Fibroblast of villous mesenchyme (primary cell): ENCODE measurements at regions not wholly inside any gene's neighbourhood (a gene's known extent, or its start where the extent isn't known, plus 50 kb on each side); places are given as distances from the start of the nearest gene placed in this dataset.

Experiments used
- DNase-seq: peaks from one replicate; pipeline ENCODE4 v3.0.0-alpha.2; 2010; ENCODE audit warnings: low read depth
- H3K4me3 ChIP-seq: 2 replicates; pipeline ENCODE4 v1.5.1; 2011; ENCODE audit warnings: low read depth, mild to moderate bottlenecking, low read length
- TF ChIP-seq, protein P1 (sequence below): IDR thresholded peaks from 2 replicates; pipeline ENCODE4 v1.5.1; 2012; ENCODE audit warnings: low read depth, mild to moderate bottlenecking, low read length; ENCODE audit not compliant: insufficient read depth

GRCh38 chr2:187916799-187917198, 362.6 kb upstream of the TFPI start:
- no peak overlapping the region for H3K4me3 ChIP-seq
- DNase-seq = no peak
- TF ChIP-seq, protein P1, sequence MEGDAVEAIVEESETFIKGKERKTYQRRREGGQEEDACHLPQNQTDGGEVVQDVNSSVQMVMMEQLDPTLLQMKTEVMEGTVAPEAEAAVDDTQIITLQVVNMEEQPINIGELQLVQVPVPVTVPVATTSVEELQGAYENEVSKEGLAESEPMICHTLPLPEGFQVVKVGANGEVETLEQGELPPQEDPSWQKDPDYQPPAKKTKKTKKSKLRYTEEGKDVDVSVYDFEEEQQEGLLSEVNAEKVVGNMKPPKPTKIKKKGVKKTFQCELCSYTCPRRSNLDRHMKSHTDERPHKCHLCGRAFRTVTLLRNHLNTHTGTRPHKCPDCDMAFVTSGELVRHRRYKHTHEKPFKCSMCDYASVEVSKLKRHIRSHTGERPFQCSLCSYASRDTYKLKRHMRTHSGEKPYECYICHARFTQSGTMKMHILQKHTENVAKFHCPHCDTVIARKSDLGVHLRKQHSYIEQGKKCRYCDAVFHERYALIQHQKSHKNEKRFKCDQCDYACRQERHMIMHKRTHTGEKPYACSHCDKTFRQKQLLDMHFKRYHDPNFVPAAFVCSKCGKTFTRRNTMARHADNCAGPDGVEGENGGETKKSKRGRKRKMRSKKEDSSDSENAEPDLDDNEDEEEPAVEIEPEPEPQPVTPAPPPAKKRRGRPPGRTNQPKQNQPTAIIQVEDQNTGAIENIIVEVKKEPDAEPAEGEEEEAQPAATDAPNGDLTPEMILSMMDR = no peak

- TF ChIP-seq, protein P1 = no peak
- peak; percentile 41 for DNase-seq
- no peak overlapping the region for H3K4me3 ChIP-seq
These were observed 363.3 kb upstream of the TFPI start for GRCh38 chr2:187917535-187917934.

DNA sequence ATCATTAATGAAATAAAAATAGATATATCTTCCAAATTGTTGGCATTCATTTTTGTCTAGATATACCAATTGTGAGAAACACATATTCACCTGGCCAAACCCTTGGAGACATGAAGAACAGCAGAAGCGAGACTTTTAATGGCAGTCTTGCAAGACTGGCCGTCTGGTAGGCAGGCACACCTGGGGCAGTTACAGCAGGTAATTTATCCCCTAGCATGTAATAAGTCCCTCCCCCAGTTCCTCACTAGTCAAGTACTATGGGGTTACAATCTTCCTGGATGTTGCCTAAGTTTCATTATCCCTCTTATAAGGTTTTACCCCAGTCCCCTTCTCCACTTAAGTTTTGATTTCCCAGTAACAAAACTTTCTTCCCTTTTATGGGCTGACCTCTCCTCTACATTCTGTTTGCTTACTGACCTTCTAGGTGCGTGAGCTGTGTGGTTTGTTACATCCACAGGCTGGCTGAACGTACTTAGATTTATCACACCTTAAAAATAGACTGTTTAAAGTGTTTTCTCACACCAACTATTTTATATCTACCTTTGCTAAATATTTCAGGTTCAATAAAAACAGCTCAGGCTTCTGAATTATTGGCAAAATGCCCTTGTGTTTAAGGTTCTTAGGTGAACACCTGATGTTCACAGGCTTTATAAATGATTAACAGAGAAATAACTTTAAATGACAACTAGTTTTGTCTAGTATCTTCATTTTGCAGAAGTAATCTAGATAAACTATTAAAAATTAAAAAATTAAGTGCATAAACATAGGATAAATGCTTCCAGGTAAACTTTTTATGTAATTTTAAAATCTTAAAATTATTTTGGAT, 365.0 kb upstream of the TFPI start:
- no peak for DNase-seq
- TF ChIP-seq, protein P1 = no peak
- H3K4me3 ChIP-seq = no peak overlapping the region

DNA sequence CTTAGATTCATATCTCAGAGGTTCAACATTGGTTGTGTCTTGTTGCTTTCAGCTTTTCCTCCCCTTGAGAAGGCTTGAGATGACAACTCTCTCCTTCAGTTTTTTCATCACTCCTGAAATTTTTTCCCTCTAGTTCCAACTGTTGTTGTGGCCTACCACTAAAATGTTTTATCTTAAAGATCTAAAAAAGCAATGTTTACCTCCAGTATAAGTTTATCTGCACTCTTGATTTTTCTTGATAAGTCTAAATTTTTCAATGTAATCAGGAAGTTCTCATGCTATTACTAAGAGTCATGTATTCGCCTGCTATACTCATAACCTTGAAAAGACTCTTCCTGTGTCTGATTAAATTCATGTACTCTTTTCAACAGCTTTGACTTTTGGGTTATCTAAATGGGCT, 366.3 kb upstream of the TFPI start:
- TF ChIP-seq, protein P1 = no peak
- DNase-seq = peak; percentile 7
- no peak overlapping the region for H3K4me3 ChIP-seq

DNA sequence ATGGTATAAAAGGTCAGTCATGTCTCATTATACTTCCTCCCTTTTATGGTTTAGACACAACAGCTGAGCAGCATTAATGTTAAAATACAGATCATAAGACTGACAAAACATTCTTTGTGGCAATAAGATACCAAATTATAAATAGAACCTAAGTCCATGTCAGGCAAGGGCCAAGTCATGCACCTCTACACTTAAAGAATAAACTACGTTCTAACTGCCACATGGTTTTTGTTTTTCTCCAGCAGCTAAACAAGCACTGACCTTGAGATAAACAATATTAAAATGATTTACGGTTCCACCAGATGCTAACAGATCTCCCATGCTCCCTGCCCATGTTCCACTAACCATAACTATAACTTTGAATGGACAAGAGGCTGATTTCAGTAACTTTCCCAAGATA, 368.6 kb upstream of the TFPI start:
- no peak overlapping the region for H3K4me3 ChIP-seq
- peak; percentile 98 for DNase-seq
- TF ChIP-seq, protein P1 = no peak

GRCh38 chr2:187924293-187924692, 367.4 kb upstream of the GULP1 start:
- no peak overlapping the region for H3K4me3 ChIP-seq
- peak; percentile 78 for DNase-seq
- TF ChIP-seq, protein P1 = no peak

- TF ChIP-seq, protein P1 = no peak
- no peak overlapping the region for H3K4me3 ChIP-seq
- DNase-seq = no peak
These were observed 357.4 kb upstream of the GULP1 start for GRCh38 chr2:187934236-187934635.
